HCT116 (cell line): ENCODE measurements at regions not wholly inside any gene's neighbourhood (a gene's known extent, or its start where the extent isn't known, plus 50 kb on each side); places are given as distances from the start of the nearest gene placed in this dataset.

Experiments
- ATAC-seq: fragments of 200-7000 bp; cut with Tn5 transposase; 2 replicates; pipeline ENCODE4 v1.9.1; 2020; ENCODE audit warnings: mild to moderate bottlenecking, moderate library complexity
- BruUV-seq: library from RNA; stranded (reverse); fragments of 400-500 nt; replicated peaks from 2 replicates; lab custom pipeline; 2021; lab: Mats Ljungman, UMichigan
- CTCF ChIA-PET: fragments of 300-600 bp; sonication (Branson Sonifier 250); formaldehyde crosslinking; loops from one replicate; lab custom pipeline; 2021; ENCODE audit warnings: antibody characterized with exemption; lab: Charles Lee
- POLR2A ChIA-PET: fragments of 300-600, 350-600 bp; sonication (Branson Sonifier 250); formaldehyde crosslinking; loops from one replicate; lab custom pipeline; 2021; ENCODE audit warnings: antibody characterized with exemption; lab: Charles Lee
- RAD21 ChIA-PET, 2 experiments: fragments of 300-600 bp; sonication (Branson Sonifier 250); formaldehyde crosslinking; loops; one replicate each; lab custom pipeline; 2023; ENCODE audit warnings: low total read pairs in 2 of 2; ENCODE audit not compliant: uncharacterized antibody in 2 of 2, unreplicated experiment in 2 of 2, low non-redundant PET in 1 of 2; lab: Charles Lee
- DNase-seq: peaks from one replicate; pipeline ENCODE4 v3.0.0-alpha.2; 2010; ENCODE audit warnings: low read depth, low spot score
- H2AFZ ChIP-seq: fragments of 200-600 bp; shearing (Covaris generic), sonication (generic); 2 replicates; pipeline ENCODE4 v1.6.1; 2017; ENCODE audit warnings: low read depth, mixed run types, mixed read lengths, antibody characterized with exemption, low read length; ENCODE audit not compliant: poor library complexity, severe bottlenecking
- H3K27ac ChIP-seq: 2 replicates; pipeline ENCODE4 v1.5.1; 2012; ENCODE audit warnings: low read depth, low read length
- H3K27me3 ChIP-seq: fragments of 200-600 bp; sonication (generic); 2 replicates; pipeline ENCODE4 v1.6.1; 2016; ENCODE audit warnings: mixed run types, low read length, mixed read lengths; ENCODE audit not compliant: insufficient read depth
- H3K36me3 ChIP-seq, 2 experiments: fragments of 200-500 bp in 1 of 2; fragments of 200-600 bp in 1 of 2; sonication (Bioruptor generic) in 1 of 2; sonication (generic) in 1 of 2; 2 replicates each; pipeline versions ENCODE4 v1.5.1 to v1.6.1; 2014 to 2016; ENCODE audit warnings: low read length in 2 of 2, inconsistent platforms in 1 of 2, mixed read lengths in 1 of 2, mixed run types in 1 of 2; ENCODE audit not compliant: insufficient read depth in 2 of 2, control insufficient read depth in 1 of 2
- H3K4me1 ChIP-seq, 2 experiments: fragments of 200-600 bp in 1 of 2; sonication (generic) in 1 of 2; 2 replicates each; pipeline versions ENCODE4 v1.5.1 to v1.6.1; 2012 to 2017; ENCODE audit warnings: low read length in 2 of 2, inconsistent platforms in 1 of 2, mild to moderate bottlenecking in 1 of 2, mixed read lengths in 1 of 2, mixed run types in 1 of 2, moderate library complexity in 1 of 2; ENCODE audit not compliant: insufficient read depth in 2 of 2, control insufficient read depth in 1 of 2
- H3K4me2 ChIP-seq: fragments of 200-600 bp; sonication (generic); 2 replicates; pipeline ENCODE4 v1.6.1; 2017; ENCODE audit warnings: mixed run types, low read length, mixed read lengths
- H3K4me3 ChIP-seq, 2 experiments: fragments of 200-600 bp in 1 of 2; sonication (generic) in 1 of 2; replicated peaks in 1 of 2; 2 replicates each; pipeline ENCODE4 v1.5.1; 2011 to 2016; ENCODE audit warnings: low read length in 2 of 2, control low read depth in 1 of 2, low read depth in 1 of 2, mild to moderate bottlenecking in 1 of 2, mixed read lengths in 1 of 2, mixed run types in 1 of 2
- H3K79me2 ChIP-seq: fragments of 200-600 bp; sonication (generic); 2 replicates; pipeline ENCODE4 v1.6.1; 2017; ENCODE audit warnings: mild to moderate bottlenecking, mixed run types, low read length, moderate library complexity, mixed read lengths; ENCODE audit not compliant: insufficient read depth
- H3K9ac ChIP-seq: fragments of 200-600 bp; sonication (generic); 2 replicates; pipeline ENCODE4 v1.6.1; 2016; ENCODE audit warnings: low read length, mixed read lengths
- H3K9me2 ChIP-seq: fragments of 200-600 bp; sonication (generic), shearing (Covaris generic); 2 replicates; pipeline ENCODE4 v1.6.1; 2017; ENCODE audit warnings: mixed run types, mild to moderate bottlenecking, moderate library complexity; ENCODE audit not compliant: insufficient read depth
- H3K9me3 ChIP-seq, 2 experiments: fragments of 200-500 bp in 1 of 2; fragments of 200-600 bp in 1 of 2; sonication (Bioruptor generic) in 1 of 2; sonication (generic) in 1 of 2; 2 replicates each; pipeline ENCODE4 v1.6.1; 2014 to 2017; ENCODE audit warnings: low read length in 2 of 2, mixed read lengths in 2 of 2, inconsistent platforms in 1 of 2, low read depth in 1 of 2, mild to moderate bottlenecking in 1 of 2, mixed run types in 1 of 2, moderate library complexity in 1 of 2; ENCODE audit not compliant: control insufficient read depth in 1 of 2, insufficient read depth in 1 of 2
- H4K20me1 ChIP-seq: fragments of 200-600 bp; sonication (generic), shearing (Covaris generic); 2 replicates; pipeline ENCODE4 v1.6.1; 2017; ENCODE audit warnings: mixed run types, mild to moderate bottlenecking, moderate library complexity; ENCODE audit not compliant: insufficient read depth
- ATF3 ChIP-seq: IDR thresholded peaks from 2 replicates; pipeline ENCODE4 v1.6.1; 2012
- CBX3 ChIP-seq: IDR thresholded peaks from 2 replicates; pipeline ENCODE4 v1.6.1; 2012; ENCODE audit warnings: low read depth
- CEBPB ChIP-seq: IDR thresholded peaks from 2 replicates; pipeline ENCODE4 v1.6.1; 2012; ENCODE audit warnings: low read depth
- EZH2phosphoT487 ChIP-seq: fragments of 200-600 bp; IDR thresholded peaks from 2 replicates; pipeline ENCODE4 v1.6.1; 2018; ENCODE audit warnings: antibody characterized with exemption, borderline replicate concordance
- JUND ChIP-seq: IDR thresholded peaks from 2 replicates; pipeline ENCODE4 v1.6.1; 2012
- MAX ChIP-seq: IDR thresholded peaks from 2 replicates; pipeline ENCODE4 v1.6.1; 2012
- POLR2A ChIP-seq: IDR thresholded peaks from 2 replicates; pipeline ENCODE4 v1.7.0; 2011; ENCODE audit warnings: borderline replicate concordance; ENCODE audit not compliant: insufficient read depth, insufficient read length; ENCODE audit errors: extremely low read depth
- POLR2AphosphoS5 ChIP-seq: IDR thresholded peaks from 2 replicates; pipeline ENCODE4 v1.6.1; 2011; ENCODE audit warnings: mild to moderate bottlenecking, low read depth, low read length, moderate library complexity
- REST ChIP-seq: IDR thresholded peaks from 2 replicates; pipeline ENCODE4 v1.6.1; 2012; ENCODE audit warnings: low read depth
- SIN3A ChIP-seq: IDR thresholded peaks from 2 replicates; pipeline ENCODE4 v1.6.1; 2012; ENCODE audit warnings: low read depth
- TCF7L2 ChIP-seq: IDR thresholded peaks from 2 replicates; pipeline ENCODE4 v1.7.0; 2011; ENCODE audit warnings: borderline replicate concordance, inconsistent platforms; ENCODE audit not compliant: insufficient read depth, insufficient read length; ENCODE audit errors: extremely low read depth
- YY1 ChIP-seq: IDR thresholded peaks from 2 replicates; pipeline ENCODE4 v1.6.1; 2011; ENCODE audit warnings: low read length, low read depth, moderate library complexity, mild to moderate bottlenecking; ENCODE audit not compliant: insufficient replicate concordance; ENCODE audit errors: extremely low read depth
- ZBTB33 ChIP-seq: IDR thresholded peaks from 2 replicates; pipeline ENCODE4 v1.6.1; 2011; ENCODE audit warnings: mild to moderate bottlenecking, low read length, moderate library complexity; ENCODE audit not compliant: insufficient replicate concordance; ENCODE audit errors: extremely low read depth
- ZNF274 ChIP-seq: fragments of 200-500 bp; sonication (Bioruptor generic); IDR thresholded peaks from 2 replicates; pipeline ENCODE4 v1.6.1; 2014; ENCODE audit warnings: mild to moderate bottlenecking, low read depth, low read length, inconsistent platforms
- intact Hi-C: fragments of 100-400 bp; cut with micrococcal nuclease; formaldehyde crosslinking; loops from 2 replicates; pipeline ENCODE4 v1.10.0; 2022

GRCh38 chr3:96266395-96267190, 547.8 kb upstream of the EPHA6 start:
- no peaks in the 10 kb centered on the region for H3K9me2 ChIP-seq
- H3K9ac ChIP-seq, result no peak overlapping the region
- no peaks in the 10 kb centered on the region for H3K79me2 ChIP-seq
- no peaks in the 10 kb centered on the region for H3K27me3 ChIP-seq
- ATAC-seq, result no peak
- TF ChIP-seq MAX, result no peak
- TF ChIP-seq CBX3, result no peak
- TF ChIP-seq CEBPB, result no peak
- no peak for TF ChIP-seq POLR2AphosphoS5
- no peak for TF ChIP-seq ZBTB33
- no peak for TF ChIP-seq ZNF274
- TF ChIP-seq REST, result no peak
- no peak for TF ChIP-seq ATF3
- no peak for TF ChIP-seq EZH2phosphoT487
- no peak for TF ChIP-seq YY1
- no peak for TF ChIP-seq SIN3A
- no peak for TF ChIP-seq TCF7L2
- no peak for TF ChIP-seq JUND
- TF ChIP-seq POLR2A, result no peak
- no peak for DNase-seq
- H3K4me2 ChIP-seq, result no peak overlapping the region
- H3K27ac ChIP-seq, result no peak overlapping the region
- no TSS peak for BruUV-seq
- ChIA-PET POLR2A (no interaction called here), CTCF (no interaction called here), RAD21 (no interaction called here)
- no peaks in the 10 kb centered on the region for H3K36me3 ChIP-seq
- no peak overlapping the region for H2AFZ ChIP-seq
- H4K20me1 ChIP-seq, result no peaks in the 10 kb centered on the region
- no peaks in the 10 kb centered on the region for H3K4me1 ChIP-seq
- intact Hi-C loops, result no loop called here
- peaks cover 10 to 27% of the 10 kb centered on the region in 2 experiments; a peak in 3 of 4 replicates for H3K9me3 ChIP-seq
- no peak overlapping the region for H3K4me3 ChIP-seq
